ENCODE measurements at regions not wholly inside any gene's neighbourhood (a gene's known extent, or its start where the extent isn't known, plus 50 kb on each side); places are given as distances from the start of the nearest gene placed in this dataset.

GRCh38 chr2:240323601-240324291 lies 111.7 kb upstream of the GPC1 start:
- DNase-seq (ENCODE audit: extremely low read depth, insufficient read length) = no peak
- Histone ChIP-seq H3K27me3 (replicated peaks; ENCODE audit: control insufficient read depth, insufficient read depth, low read length) (no peaks in the 10 kb centered on the region), H3K4me3 (replicated peaks; ENCODE audit: low read depth, low read length) (no peak overlapping the region), H3K36me3 (ENCODE audit: control insufficient read depth, insufficient read depth, low read length) (no peaks in the 10 kb centered on the region)
- TF ChIP-seq, protein P1, sequence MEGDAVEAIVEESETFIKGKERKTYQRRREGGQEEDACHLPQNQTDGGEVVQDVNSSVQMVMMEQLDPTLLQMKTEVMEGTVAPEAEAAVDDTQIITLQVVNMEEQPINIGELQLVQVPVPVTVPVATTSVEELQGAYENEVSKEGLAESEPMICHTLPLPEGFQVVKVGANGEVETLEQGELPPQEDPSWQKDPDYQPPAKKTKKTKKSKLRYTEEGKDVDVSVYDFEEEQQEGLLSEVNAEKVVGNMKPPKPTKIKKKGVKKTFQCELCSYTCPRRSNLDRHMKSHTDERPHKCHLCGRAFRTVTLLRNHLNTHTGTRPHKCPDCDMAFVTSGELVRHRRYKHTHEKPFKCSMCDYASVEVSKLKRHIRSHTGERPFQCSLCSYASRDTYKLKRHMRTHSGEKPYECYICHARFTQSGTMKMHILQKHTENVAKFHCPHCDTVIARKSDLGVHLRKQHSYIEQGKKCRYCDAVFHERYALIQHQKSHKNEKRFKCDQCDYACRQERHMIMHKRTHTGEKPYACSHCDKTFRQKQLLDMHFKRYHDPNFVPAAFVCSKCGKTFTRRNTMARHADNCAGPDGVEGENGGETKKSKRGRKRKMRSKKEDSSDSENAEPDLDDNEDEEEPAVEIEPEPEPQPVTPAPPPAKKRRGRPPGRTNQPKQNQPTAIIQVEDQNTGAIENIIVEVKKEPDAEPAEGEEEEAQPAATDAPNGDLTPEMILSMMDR (IDR thresholded peaks at IDR 0.05; ENCODE audit: insufficient read depth, low read length, poor library complexity, severe bottlenecking) = no peak

DNA sequence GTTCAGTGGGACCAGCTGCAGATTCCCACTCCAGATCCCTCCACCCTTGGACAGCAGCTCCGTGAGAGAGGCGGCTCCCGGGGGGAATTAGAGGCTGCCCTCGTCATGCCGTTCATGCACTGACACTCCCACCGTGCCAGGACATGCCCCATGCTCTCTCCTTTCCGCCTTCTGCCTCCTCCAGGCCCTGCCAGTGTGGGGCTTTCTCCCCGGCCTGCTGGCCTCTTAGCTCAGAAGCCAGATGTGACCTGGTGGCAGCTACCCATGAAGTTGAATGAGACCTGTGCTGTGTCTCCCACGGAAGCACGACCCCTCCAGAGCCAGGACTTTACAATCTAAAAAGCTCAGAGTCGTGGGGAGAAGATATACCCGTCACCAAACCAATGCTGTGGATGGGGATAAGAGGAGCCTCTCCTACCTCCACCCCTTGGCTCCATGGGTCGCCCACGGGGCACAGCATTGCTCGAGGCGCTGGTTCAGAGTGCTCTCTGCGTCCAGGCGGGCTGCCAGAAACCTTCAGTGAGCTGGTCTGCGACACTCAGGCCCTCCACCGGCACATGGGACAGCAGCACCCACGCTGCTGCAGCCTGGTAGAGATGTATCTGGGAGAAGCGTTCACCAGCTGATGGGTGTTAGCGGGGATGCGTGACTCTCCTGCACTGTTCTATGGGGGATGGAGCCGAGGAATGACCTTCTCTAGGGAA lies 111.0 kb upstream of the GPC1 start:
- no peak overlapping the region for H3K4me3 ChIP-seq (replicated peaks; ENCODE audit: low read depth, low read length)
- DNase-seq (ENCODE audit: extremely low read depth, insufficient read length) = no peak
- no peaks in the 10 kb centered on the region; the same call in 1 of the 2 replicates for H3K27me3 ChIP-seq (replicated peaks; ENCODE audit: control insufficient read depth, insufficient read depth, low read length)
- no peaks in the 10 kb centered on the region for H3K36me3 ChIP-seq (ENCODE audit: control insufficient read depth, insufficient read depth, low read length)
- TF ChIP-seq, protein P1 (IDR thresholded peaks at IDR 0.05; ENCODE audit: insufficient read depth, low read length, poor library complexity, severe bottlenecking) = no peak

GRCh38 chr2:240325016-240326007 lies 110.2 kb upstream of the GPC1 start:
- no peak overlapping the region for H3K4me3 ChIP-seq (replicated peaks; ENCODE audit: low read depth, low read length)
- TF ChIP-seq, protein P1 (IDR thresholded peaks at IDR 0.05; ENCODE audit: insufficient read depth, low read length, poor library complexity, severe bottlenecking) = no peak
- no peaks in the 10 kb centered on the region for H3K36me3 ChIP-seq (ENCODE audit: control insufficient read depth, insufficient read depth, low read length)
- H3K27me3 ChIP-seq (replicated peaks; ENCODE audit: control insufficient read depth, insufficient read depth, low read length) = no peaks in the 10 kb centered on the region; the same call in 1 of the 2 replicates
- DNase-seq (ENCODE audit: extremely low read depth, insufficient read length) = no peak

- Histone ChIP-seq H3K36me3 (ENCODE audit: control insufficient read depth, insufficient read depth, low read length) (no peaks in the 10 kb centered on the region), H3K27me3 (replicated peaks; ENCODE audit: control insufficient read depth, insufficient read depth, low read length) (no peaks in the 10 kb centered on the region; the same call in 1 of the 2 replicates), H3K4me3 (replicated peaks; ENCODE audit: low read depth, low read length) (no peak overlapping the region)
- TF ChIP-seq, protein P1 (IDR thresholded peaks at IDR 0.05; ENCODE audit: insufficient read depth, low read length, poor library complexity, severe bottlenecking) = no peak
- DNase-seq (ENCODE audit: extremely low read depth, insufficient read length) = no peak
These were observed 109.2 kb upstream of the GPC1 start for GRCh38 chr2:240326246-240326645.

GRCh38 chr2:240326886-240327285 lies 108.6 kb upstream of the GPC1 start:
- no peaks in the 10 kb centered on the region for H3K36me3 ChIP-seq (ENCODE audit: control insufficient read depth, insufficient read depth, low read length)
- no peaks in the 10 kb centered on the region; the same call in 1 of the 2 replicates for H3K27me3 ChIP-seq (replicated peaks; ENCODE audit: control insufficient read depth, insufficient read depth, low read length)
- TF ChIP-seq, protein P1 (IDR thresholded peaks at IDR 0.05; ENCODE audit: insufficient read depth, low read length, poor library complexity, severe bottlenecking) = no peak
- DNase-seq (ENCODE audit: extremely low read depth, insufficient read length) = no peak
- no peak overlapping the region for H3K4me3 ChIP-seq (replicated peaks; ENCODE audit: low read depth, low read length)

Data from GM06990 (cell line).